GM10248 (cell line): ENCODE measurements at regions not wholly inside any gene's neighbourhood (a gene's known extent, or its start where the extent isn't known, plus 50 kb on each side); places are given as distances from the start of the nearest gene placed in this dataset.

Source experiments
- CTCF ChIA-PET: fragments of 300-600 bp; sonication (Branson Sonifier 250); formaldehyde crosslinking; extraction: SDS; loops from one replicate; lab custom pipeline; 2021; ENCODE audit warnings: antibody characterized with exemption; lab: Yijun Ruan, JAX
- POLR2A ChIA-PET: fragments of 350-650 bp; sonication (Branson Sonifier 250); formaldehyde crosslinking; extraction: SDS; loops from one replicate; lab custom pipeline; 2020; ENCODE audit warnings: antibody characterized with exemption; lab: Yijun Ruan, JAX
- DNase-seq: peaks from one replicate; pipeline ENCODE4 v3.0.0; 2012; ENCODE audit errors: extremely low spot score
- TF ChIP-seq, protein P1 (sequence below): IDR thresholded peaks from 2 replicates; pipeline ENCODE4 v1.5.1; 2012; ENCODE audit warnings: mild to moderate bottlenecking, low read depth; ENCODE audit errors: extremely low read depth, missing control alignments, control extremely low read depth

DNA sequence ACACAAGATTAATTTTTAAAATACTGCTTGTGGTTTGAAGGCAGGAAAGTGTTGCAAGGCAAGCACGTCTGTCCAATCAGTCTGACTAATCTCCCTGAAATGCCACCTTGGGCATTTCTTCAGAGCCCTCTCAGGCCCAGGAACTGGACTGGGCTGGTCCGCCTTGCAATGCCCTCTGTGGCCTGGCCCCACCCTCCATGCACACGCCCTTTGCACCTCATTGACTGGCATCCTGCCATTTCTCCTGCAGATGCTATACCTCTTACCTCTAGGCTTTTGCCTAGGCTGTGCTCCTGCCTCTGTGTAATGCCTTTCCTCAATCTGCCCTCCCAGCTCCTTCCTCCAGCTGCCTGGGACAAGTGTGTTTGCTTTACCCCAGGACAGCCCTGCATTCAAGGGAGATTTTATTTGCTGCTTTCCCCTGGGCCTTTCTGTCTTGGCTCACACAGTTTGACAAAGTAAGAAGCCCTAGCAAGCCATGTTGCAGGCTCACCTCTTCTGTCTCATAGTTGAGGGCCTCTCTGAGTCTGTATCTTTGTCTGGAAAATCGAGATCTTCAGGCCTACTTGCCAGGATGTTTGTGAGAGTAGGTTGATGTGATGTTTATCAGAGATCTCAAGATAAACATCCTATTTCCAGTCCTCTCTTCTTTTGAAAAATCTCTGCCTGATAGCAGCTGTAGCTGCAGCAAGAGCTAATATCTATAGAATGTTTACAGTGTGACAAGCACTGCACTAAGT lies 149.2 kb upstream of the JUN start:
- ChIA-PET CTCF (interaction anchor here (1.4 to 3.3 kb wide), 2 partner anchors 8 to 9 kb away, joined by 5 to 13 read pairs; no protein-coding TSS in a partner anchor), POLR2A (no interaction called here)
- DNase-seq: no peak
- TF ChIP-seq, protein P1, sequence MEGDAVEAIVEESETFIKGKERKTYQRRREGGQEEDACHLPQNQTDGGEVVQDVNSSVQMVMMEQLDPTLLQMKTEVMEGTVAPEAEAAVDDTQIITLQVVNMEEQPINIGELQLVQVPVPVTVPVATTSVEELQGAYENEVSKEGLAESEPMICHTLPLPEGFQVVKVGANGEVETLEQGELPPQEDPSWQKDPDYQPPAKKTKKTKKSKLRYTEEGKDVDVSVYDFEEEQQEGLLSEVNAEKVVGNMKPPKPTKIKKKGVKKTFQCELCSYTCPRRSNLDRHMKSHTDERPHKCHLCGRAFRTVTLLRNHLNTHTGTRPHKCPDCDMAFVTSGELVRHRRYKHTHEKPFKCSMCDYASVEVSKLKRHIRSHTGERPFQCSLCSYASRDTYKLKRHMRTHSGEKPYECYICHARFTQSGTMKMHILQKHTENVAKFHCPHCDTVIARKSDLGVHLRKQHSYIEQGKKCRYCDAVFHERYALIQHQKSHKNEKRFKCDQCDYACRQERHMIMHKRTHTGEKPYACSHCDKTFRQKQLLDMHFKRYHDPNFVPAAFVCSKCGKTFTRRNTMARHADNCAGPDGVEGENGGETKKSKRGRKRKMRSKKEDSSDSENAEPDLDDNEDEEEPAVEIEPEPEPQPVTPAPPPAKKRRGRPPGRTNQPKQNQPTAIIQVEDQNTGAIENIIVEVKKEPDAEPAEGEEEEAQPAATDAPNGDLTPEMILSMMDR: no peak

- DNase-seq: no peak
- TF ChIP-seq, protein P1: no peak
- POLR2A ChIA-PET: no interaction called here
- CTCF ChIA-PET: no interaction called here
Observed at GRCh38 chr1:58933599-58933926, 149.7 kb upstream of the JUN start.

GRCh38 chr1:58934706-58935105 lies 150.9 kb upstream of the JUN start:
- ChIA-PET CTCF (interaction anchor here (1.2 to 4.4 kb wide), 2 partner anchors 7 to 12 kb away, joined by 3 to 20 read pairs; no protein-coding TSS in a partner anchor), POLR2A (no interaction called here)
- DNase-seq: no peak
- TF ChIP-seq, protein P1: no peak

DNA sequence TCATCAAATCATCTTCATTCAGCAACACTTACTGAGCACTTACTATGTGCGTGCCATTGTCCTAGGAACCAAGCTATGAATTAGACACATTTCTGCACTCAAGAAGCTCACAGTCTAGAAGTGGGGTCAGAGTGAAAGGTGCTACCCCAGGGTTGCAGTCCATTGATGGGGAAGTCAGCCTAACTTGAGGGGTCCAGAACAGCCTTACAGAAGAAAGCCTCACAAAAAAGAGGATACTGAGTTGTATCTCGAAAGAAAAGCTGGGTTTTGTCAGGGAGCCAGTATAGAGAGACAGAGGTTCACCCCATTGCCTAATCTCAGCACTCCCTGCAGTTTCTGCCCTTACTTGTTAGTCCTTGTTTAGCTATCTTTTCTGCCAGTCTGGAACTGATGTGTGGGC lies 153.1 kb upstream of the JUN start:
- TF ChIP-seq, protein P1: no peak
- ChIA-PET CTCF (interaction anchor here (1.1 to 4.4 kb wide), 5 partner anchors 9 to 84 kb away, joined by 3 to 20 read pairs (median 4); no protein-coding TSS in a partner anchor), POLR2A (no interaction called here)
- no peak for DNase-seq

- TF ChIP-seq, protein P1: no peak
- POLR2A ChIA-PET: no interaction called here
Observed at GRCh38 chr1:58939146-58939545, 155.3 kb upstream of the JUN start.

GRCh38 chr1:58939666-58940370 lies 156.0 kb upstream of the JUN start:
- TF ChIP-seq, protein P1: no peak
- POLR2A ChIA-PET: no interaction called here
- CTCF ChIA-PET: interaction anchor here (1.0 to 2.3 kb wide), 6 partner anchors 9 to 47 kb away, joined by 3 to 13 read pairs (median 4); no protein-coding TSS in a partner anchor
- DNase-seq: no peak

More at GRCh38 chr1:58939146-58939545, 155.3 kb upstream of the JUN start:
- CTCF ChIA-PET: interaction anchor here (1.0 to 1.1 kb wide), 2 partner anchors 19 to 46 kb away, joined by 3 read pairs; no protein-coding TSS in a partner anchor
- no peak for DNase-seq
